OCI-LY7 (cell line): ENCODE measurements at regions not wholly inside any gene's neighbourhood (a gene's known extent, or its start where the extent isn't known, plus 50 kb on each side); places are given as distances from the start of the nearest gene placed in this dataset.

ENCODE experiments used
- CTCF ChIP-seq: fragments of 200-600 bp; sonication (generic); conservative IDR thresholded peaks from 2 replicates; pipeline ENCODE4 v1.5.1; 2014; ENCODE audit warnings: mild to moderate bottlenecking, antibody characterized with exemption, low read length, moderate library complexity, mixed read lengths
- EZH2phosphoT487 ChIP-seq: fragments of 200-600 bp; sonication (generic); IDR thresholded peaks from 2 replicates; pipeline ENCODE4 v1.6.1; 2018; ENCODE audit warnings: low read depth, borderline replicate concordance, mild to moderate bottlenecking, mixed run types, antibody characterized with exemption, low read length, moderate library complexity, mixed read lengths

GRCh38 chr2:65488527-65488926, 56.1 kb upstream of the SPRED2 start:
- TF ChIP-seq CTCF (no peak), EZH2phosphoT487 (no peak)
